ENCODE measurements at regions not wholly inside any gene's neighbourhood (a gene's known extent, or its start where the extent isn't known, plus 50 kb on each side); places are given as distances from the start of the nearest gene placed in this dataset.
"Not testable (repeated sequence)": the region's sequence is repeated elsewhere in the genome, so short reads cannot be mapped to it uniquely, and the experiment has no call there.

GRCh38 chr6:22153384-22154158, 143.3 kb downstream of the PRL start:
- DNase-seq = no peak
- Histone ChIP-seq H3K9me3 (no peaks in the 10 kb centered on the region), H3K27me3 (no peaks in the 10 kb centered on the region), H3K4me3 (no peak overlapping the region), H3K4me1 (peaks cover 0 to 21% (median 16%) of the 10 kb centered on the region in 12 donors), H3K27ac (no peak overlapping the region), H3K36me3 (no peaks in the 10 kb centered on the region)
- WGBS, 4 donors = 78 to 84% (median 81%) methylated on average over 6 of the region's 6 CpGs
- no peak for TF ChIP-seq CTCF (IDR thresholded peaks at IDR 0.05)
- TF ChIP-seq POLR2A (IDR thresholded peaks at IDR 0.05) = no peak
- ATAC-seq = no peak
- intact Hi-C loops (cut with DNase I) = no loop called here

DNA sequence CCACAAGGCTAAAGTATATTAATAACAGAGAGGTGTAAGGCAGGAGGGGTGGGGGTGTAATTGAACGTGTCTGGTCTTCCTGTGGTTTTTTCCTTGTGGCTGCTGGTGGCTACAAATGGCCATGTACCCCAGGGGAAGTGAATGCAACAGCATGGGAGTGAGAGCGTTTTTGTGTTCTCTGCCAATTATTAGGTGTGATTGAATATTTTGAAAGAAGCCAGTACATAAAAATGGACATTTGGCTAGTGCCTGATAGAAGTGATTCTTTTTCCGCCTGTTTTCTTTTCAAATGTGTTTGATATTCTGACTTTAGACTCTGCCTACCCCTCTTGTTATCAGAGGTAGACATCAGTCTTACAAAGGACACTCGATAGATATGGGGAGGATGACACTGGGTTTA, 141.3 kb downstream of the PRL start:
- no peaks in the 10 kb centered on the region for H3K36me3 ChIP-seq
- TF ChIP-seq CTCF (IDR thresholded peaks at IDR 0.05) (no peak), POLR2A (IDR thresholded peaks at IDR 0.05) (no peak)
- ATAC-seq = no peak
- no peak overlapping the region for H3K4me3 ChIP-seq
- 79 to 87% (median 85%) methylated on average over 4 of the region's 4 CpGs for WGBS, 4 donors
- H3K27me3 ChIP-seq = no peaks in the 10 kb centered on the region
- DNase-seq = no peak
- intact Hi-C loops (cut with DNase I) = no loop called here
- no peak overlapping the region for H3K27ac ChIP-seq
- H3K9me3 ChIP-seq = no peaks in the 10 kb centered on the region
- H3K4me1 ChIP-seq = peaks cover 0 to 1% (median 0%) of the 10 kb centered on the region in 12 donors

- intact Hi-C loops (cut with DNase I) = no loop called here
- no peak for TF ChIP-seq POLR2A (IDR thresholded peaks at IDR 0.05)
- TF ChIP-seq CTCF (IDR thresholded peaks at IDR 0.05) = no peak
- H3K36me3 ChIP-seq = no peaks in the 10 kb centered on the region
Measured at GRCh38 chr6:22157233-22157632, 139.6 kb downstream of the PRL start.

DNA sequence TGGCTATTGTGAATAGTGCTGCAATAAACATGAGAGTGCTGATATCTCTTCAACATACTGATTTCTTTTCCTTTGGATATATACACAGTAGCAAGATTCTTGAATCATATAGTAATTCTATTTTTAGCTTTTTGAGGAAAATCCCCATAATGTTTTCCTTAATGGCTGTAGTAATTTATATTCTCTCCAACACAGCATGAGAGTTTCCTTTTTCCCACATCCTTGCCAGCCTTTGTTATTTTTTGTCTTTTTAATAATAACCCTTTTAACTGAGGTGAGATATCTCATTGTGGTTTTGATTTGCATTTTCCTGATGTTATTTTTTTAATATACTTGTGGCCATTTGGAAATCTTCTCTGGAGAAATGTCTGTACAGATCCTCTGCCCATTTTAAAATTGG, 132.6 kb downstream of the PRL start:
- H3K9me3 ChIP-seq = peaks cover 0 to 10% (median 0%) of the 10 kb centered on the region in 12 donors
- DNase-seq = no peak
- H3K4me1 ChIP-seq = no peaks in the 10 kb centered on the region
- H3K36me3 ChIP-seq = no peaks in the 10 kb centered on the region
- no peak overlapping the region for H3K4me3 ChIP-seq
- no peak overlapping the region for H3K27ac ChIP-seq
- H3K27me3 ChIP-seq = no peaks in the 10 kb centered on the region
- ATAC-seq = no peak
- intact Hi-C loops (cut with DNase I) = no loop called here
- TF ChIP-seq POLR2A (IDR thresholded peaks at IDR 0.05) = no peak
- no peak for TF ChIP-seq CTCF (IDR thresholded peaks at IDR 0.05)

More at GRCh38 chr6:22157233-22157632, 139.6 kb downstream of the PRL start:
- no peak for ATAC-seq
- Histone ChIP-seq H3K27ac (no peak overlapping the region), H3K4me3 (no peak overlapping the region), H3K9me3 (no peaks in the 10 kb centered on the region), H3K27me3 (no peaks in the 10 kb centered on the region), H3K4me1 (no peaks in the 10 kb centered on the region)
- DNase-seq = no peak
- 89 to 92% (median 90%) methylated on average over 4 of the region's 4 CpGs for WGBS, 4 donors

GRCh38 chr6:22171006-22171405, 125.8 kb downstream of the PRL start:
- ATAC-seq; H3K27me3 ChIP-seq; H3K4me1 ChIP-seq; H3K27ac ChIP-seq; DNase-seq; H3K36me3 ChIP-seq; H3K4me3 ChIP-seq; intact Hi-C loops (cut with DNase I): not testable (repeated sequence)
- peaks cover 0 to 41% (median 23%) of the 10 kb centered on the region in 12 donors for H3K9me3 ChIP-seq
- whole genome bisulfite sequencing, 4 donors = 96 to 97% (median 97%) methylated on average over 5 of the region's 5 CpGs

GRCh38 chr6:22171885-22172284, 125.0 kb downstream of the PRL start:
- H3K27me3 ChIP-seq; H3K4me3 ChIP-seq; intact Hi-C loops (cut with DNase I); H3K27ac ChIP-seq; H3K4me1 ChIP-seq; H3K36me3 ChIP-seq; ATAC-seq; DNase-seq: not testable (repeated sequence)
- 90 to 94% (median 93%) methylated on average over 15 of the region's 15 CpGs for WGBS, 4 donors
- H3K9me3 ChIP-seq = peaks cover 0 to 41% (median 23%) of the 10 kb centered on the region in 12 donors

Data from heart left ventricle (tissue), 16 donors.